ENCODE measurements at regions not wholly inside any gene's neighbourhood (a gene's known extent, or its start where the extent isn't known, plus 50 kb on each side); places are given as distances from the start of the nearest gene placed in this dataset.

GRCh38 chr20:19882446-19882845 lies 124.4 kb downstream of the RIN2 start:
- TF ChIP-seq CTCF (IDR thresholded peaks at IDR 0.05; ENCODE audit: insufficient read depth, low read depth, low read length) = no peak
- TF ChIP-seq EZH2 (IDR thresholded peaks at IDR 0.05; ENCODE audit: insufficient read depth, low read length) = no peak
